Panc1 (cell line): ENCODE measurements at regions not wholly inside any gene's neighbourhood (a gene's known extent, or its start where the extent isn't known, plus 50 kb on each side); places are given as distances from the start of the nearest gene placed in this dataset.
"Not testable (repeated sequence)": the region's sequence is repeated elsewhere in the genome, so short reads cannot be mapped to it uniquely, and the experiment has no call there.

Source experiments
- POLR2AphosphoS5 ChIP-seq: IDR thresholded peaks from 2 replicates; pipeline ENCODE4 v1.6.1; 2012; ENCODE audit warnings: mild to moderate bottlenecking, low read depth, low read length, moderate library complexity
- SIN3A ChIP-seq: IDR thresholded peaks from 2 replicates; pipeline ENCODE4 v1.6.1; 2012; ENCODE audit warnings: low read depth, mild to moderate bottlenecking, low read length, moderate library complexity, borderline replicate concordance; ENCODE audit not compliant: insufficient read depth
- TF ChIP-seq, protein P1 (sequence below): fragments of 450-650 bp; IDR thresholded peaks from 2 replicates; pipeline ENCODE4 v1.5.1; 2017; ENCODE audit warnings: mild to moderate bottlenecking
- TF ChIP-seq, protein P2 (sequence below), 2 experiments: IDR thresholded peaks; 2 replicates each; pipeline ENCODE4 v1.6.1; 2011 to 2012; ENCODE audit warnings: low read depth in 2 of 2, control low read depth in 1 of 2, low read length in 1 of 2, mild to moderate bottlenecking in 1 of 2, moderate library complexity in 1 of 2; ENCODE audit not compliant: insufficient read depth in 1 of 2

DNA sequence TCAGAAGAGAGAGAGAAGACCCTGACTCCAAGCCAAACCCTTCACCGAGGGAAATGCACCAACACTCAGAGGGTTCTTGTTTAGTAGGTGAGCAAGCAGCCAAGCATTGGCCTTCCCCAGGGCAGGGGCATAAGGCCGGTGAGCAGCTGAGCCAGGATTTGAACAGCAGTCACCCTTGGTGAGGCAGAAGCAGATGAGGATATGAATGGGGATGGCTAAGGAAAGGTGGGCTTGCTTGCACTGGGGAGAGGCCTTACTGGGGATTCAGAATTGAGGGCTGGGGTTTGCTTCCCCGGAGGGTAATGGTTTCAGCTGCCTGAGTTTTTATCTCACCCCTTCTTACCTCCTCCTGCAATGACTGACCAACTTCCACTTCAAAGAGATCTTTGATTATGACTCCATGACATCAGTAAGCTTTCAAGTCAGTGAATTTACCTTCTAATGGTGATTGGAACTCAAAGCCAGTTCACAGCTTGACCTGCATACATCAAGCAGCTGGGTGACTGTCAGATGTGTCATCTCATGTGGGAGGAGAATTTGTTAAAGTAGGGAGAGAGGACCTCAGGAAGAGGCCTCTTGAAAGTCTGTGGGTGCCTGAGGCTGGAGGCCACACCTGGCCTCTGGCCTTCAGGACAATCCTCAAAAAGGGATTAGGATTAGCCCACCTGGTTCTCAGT lies 114.5 kb upstream of the PLGLB2 start:
- TF ChIP-seq, protein P1, sequence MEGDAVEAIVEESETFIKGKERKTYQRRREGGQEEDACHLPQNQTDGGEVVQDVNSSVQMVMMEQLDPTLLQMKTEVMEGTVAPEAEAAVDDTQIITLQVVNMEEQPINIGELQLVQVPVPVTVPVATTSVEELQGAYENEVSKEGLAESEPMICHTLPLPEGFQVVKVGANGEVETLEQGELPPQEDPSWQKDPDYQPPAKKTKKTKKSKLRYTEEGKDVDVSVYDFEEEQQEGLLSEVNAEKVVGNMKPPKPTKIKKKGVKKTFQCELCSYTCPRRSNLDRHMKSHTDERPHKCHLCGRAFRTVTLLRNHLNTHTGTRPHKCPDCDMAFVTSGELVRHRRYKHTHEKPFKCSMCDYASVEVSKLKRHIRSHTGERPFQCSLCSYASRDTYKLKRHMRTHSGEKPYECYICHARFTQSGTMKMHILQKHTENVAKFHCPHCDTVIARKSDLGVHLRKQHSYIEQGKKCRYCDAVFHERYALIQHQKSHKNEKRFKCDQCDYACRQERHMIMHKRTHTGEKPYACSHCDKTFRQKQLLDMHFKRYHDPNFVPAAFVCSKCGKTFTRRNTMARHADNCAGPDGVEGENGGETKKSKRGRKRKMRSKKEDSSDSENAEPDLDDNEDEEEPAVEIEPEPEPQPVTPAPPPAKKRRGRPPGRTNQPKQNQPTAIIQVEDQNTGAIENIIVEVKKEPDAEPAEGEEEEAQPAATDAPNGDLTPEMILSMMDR = not testable (repeated sequence)
- TF ChIP-seq, protein P2, sequence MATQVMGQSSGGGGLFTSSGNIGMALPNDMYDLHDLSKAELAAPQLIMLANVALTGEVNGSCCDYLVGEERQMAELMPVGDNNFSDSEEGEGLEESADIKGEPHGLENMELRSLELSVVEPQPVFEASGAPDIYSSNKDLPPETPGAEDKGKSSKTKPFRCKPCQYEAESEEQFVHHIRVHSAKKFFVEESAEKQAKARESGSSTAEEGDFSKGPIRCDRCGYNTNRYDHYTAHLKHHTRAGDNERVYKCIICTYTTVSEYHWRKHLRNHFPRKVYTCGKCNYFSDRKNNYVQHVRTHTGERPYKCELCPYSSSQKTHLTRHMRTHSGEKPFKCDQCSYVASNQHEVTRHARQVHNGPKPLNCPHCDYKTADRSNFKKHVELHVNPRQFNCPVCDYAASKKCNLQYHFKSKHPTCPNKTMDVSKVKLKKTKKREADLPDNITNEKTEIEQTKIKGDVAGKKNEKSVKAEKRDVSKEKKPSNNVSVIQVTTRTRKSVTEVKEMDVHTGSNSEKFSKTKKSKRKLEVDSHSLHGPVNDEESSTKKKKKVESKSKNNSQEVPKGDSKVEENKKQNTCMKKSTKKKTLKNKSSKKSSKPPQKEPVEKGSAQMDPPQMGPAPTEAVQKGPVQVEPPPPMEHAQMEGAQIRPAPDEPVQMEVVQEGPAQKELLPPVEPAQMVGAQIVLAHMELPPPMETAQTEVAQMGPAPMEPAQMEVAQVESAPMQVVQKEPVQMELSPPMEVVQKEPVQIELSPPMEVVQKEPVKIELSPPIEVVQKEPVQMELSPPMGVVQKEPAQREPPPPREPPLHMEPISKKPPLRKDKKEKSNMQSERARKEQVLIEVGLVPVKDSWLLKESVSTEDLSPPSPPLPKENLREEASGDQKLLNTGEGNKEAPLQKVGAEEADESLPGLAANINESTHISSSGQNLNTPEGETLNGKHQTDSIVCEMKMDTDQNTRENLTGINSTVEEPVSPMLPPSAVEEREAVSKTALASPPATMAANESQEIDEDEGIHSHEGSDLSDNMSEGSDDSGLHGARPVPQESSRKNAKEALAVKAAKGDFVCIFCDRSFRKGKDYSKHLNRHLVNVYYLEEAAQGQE (IDR thresholded peaks at IDR 0.05; ENCODE audit: insufficient read depth in 1 of 2, low read depth in 2 of 2, low read length in 1 of 2) = not testable (repeated sequence)
- TF ChIP-seq POLR2AphosphoS5, SIN3A: not testable (repeated sequence)
